ENCODE measurements at regions not wholly inside any gene's neighbourhood (a gene's known extent, or its start where the extent isn't known, plus 50 kb on each side); places are given as distances from the start of the nearest gene placed in this dataset.

GRCh38 chr1:99365141-99365540 is 100.8 kb downstream of the PLPPR4 start:
- WGBS (ENCODE audit: insufficient coverage), result 100% methylated on average over 1 of the region's 6 CpGs
- Mint-ChIP-seq H3K27me3 (ENCODE audit: low read depth in 3 of 3) (peaks cover 0 to under 1% (median 0%) of the 10 kb centered on the region in 3 donors), H3K27ac (no peak overlapping the region), H3K4me3 (no peak overlapping the region), H3K4me1 (peaks cover 12% of the 10 kb centered on the region), H3K36me3 (no peaks in the 10 kb centered on the region), H3K9me3 (peaks cover 2 to 6% (median 4%) of the 10 kb centered on the region in 7 donors)
- Histone ChIP-seq H2AFZ (ENCODE audit: insufficient read depth, low read depth, low read length, poor library complexity, severe bottlenecking) (no peak overlapping the region), H3K27me3 (ENCODE audit: control insufficient read depth in 2 of 2, insufficient read depth in 2 of 2, low read length in 2 of 2) (no peaks in the 10 kb centered on the region), H3K36me3 (replicated peaks in 1 of 2; ENCODE audit: control insufficient read depth in 1 of 2, insufficient read depth in 2 of 2, low read length in 2 of 2) (no peaks in the 10 kb centered on the region), H3K4me2 (replicated peaks; ENCODE audit: extremely low read depth, low read length, poor library complexity, severe bottlenecking) (no peak overlapping the region), H3K9me3 (replicated peaks in 1 of 2; ENCODE audit: control insufficient read depth in 1 of 2, insufficient read depth in 1 of 2, low read length in 2 of 2) (no peaks in the 10 kb centered on the region), H3K9ac (ENCODE audit: insufficient read depth, low read length, poor library complexity, severe bottlenecking) (no peak overlapping the region), H3K4me3 (replicated peaks in 1 of 3; ENCODE audit: low read depth in 2 of 3, low read length in 3 of 3) (no peak overlapping the region), H3K27ac (ENCODE audit: low read depth in 1 of 2, low read length in 2 of 2) (no peak overlapping the region), H3K4me1 (ENCODE audit: control insufficient read depth in 1 of 2, insufficient read depth in 2 of 2, low read length in 2 of 2) (peaks cover 4 to 6% of the 10 kb centered on the region in 2 donors), H4K20me1 (ENCODE audit: insufficient read depth, low read length) (no peaks in the 10 kb centered on the region), H3K79me2 (ENCODE audit: insufficient read depth, low read length) (no peaks in the 10 kb centered on the region)
- no peak for TF ChIP-seq CTCF (IDR thresholded peaks at IDR 0.05)
- DNase-seq, result no peak
- intact Hi-C loops (cut with micrococcal nuclease), result no loop called here

GRCh38 chr1:99365545-99365944 is 101.3 kb downstream of the PLPPR4 start:
- H3K4me3 ChIP-seq (replicated peaks in 1 of 3; ENCODE audit: low read depth in 2 of 3, low read length in 3 of 3), result no peak overlapping the region
- H3K4me2 ChIP-seq (replicated peaks; ENCODE audit: extremely low read depth, low read length, poor library complexity, severe bottlenecking), result no peak overlapping the region
- peaks cover 2 to 6% (median 4%) of the 10 kb centered on the region in 7 donors for H3K9me3 Mint-ChIP-seq
- no peak overlapping the region for H3K27ac Mint-ChIP-seq
- no peaks in the 10 kb centered on the region for H3K9me3 ChIP-seq (replicated peaks in 1 of 2; ENCODE audit: control insufficient read depth in 1 of 2, insufficient read depth in 1 of 2, low read length in 2 of 2)
- H3K27me3 ChIP-seq (ENCODE audit: control insufficient read depth in 2 of 2, insufficient read depth in 2 of 2, low read length in 2 of 2), result no peaks in the 10 kb centered on the region
- no peak overlapping the region for H3K27ac ChIP-seq (ENCODE audit: low read depth in 1 of 2, low read length in 2 of 2)
- WGBS (ENCODE audit: insufficient coverage), result no CpG with 5 or more reads among the region's 1 CpG
- H3K4me1 Mint-ChIP-seq, result peaks cover 16% of the 10 kb centered on the region
- no peak overlapping the region for H2AFZ ChIP-seq (ENCODE audit: insufficient read depth, low read depth, low read length, poor library complexity, severe bottlenecking)
- no peaks in the 10 kb centered on the region for H3K79me2 ChIP-seq (ENCODE audit: insufficient read depth, low read length)
- H3K4me1 ChIP-seq (ENCODE audit: control insufficient read depth in 1 of 2, insufficient read depth in 2 of 2, low read length in 2 of 2), result peaks cover 4 to 6% of the 10 kb centered on the region in 2 donors
- H3K36me3 ChIP-seq (replicated peaks in 1 of 2; ENCODE audit: control insufficient read depth in 1 of 2, insufficient read depth in 2 of 2, low read length in 2 of 2), result no peaks in the 10 kb centered on the region
- no peaks in the 10 kb centered on the region for H3K36me3 Mint-ChIP-seq
- no peaks in the 10 kb centered on the region for H4K20me1 ChIP-seq (ENCODE audit: insufficient read depth, low read length)
- no peak overlapping the region for H3K9ac ChIP-seq (ENCODE audit: insufficient read depth, low read length, poor library complexity, severe bottlenecking)
- TF ChIP-seq CTCF (IDR thresholded peaks at IDR 0.05), result no peak
- H3K27me3 Mint-ChIP-seq (ENCODE audit: low read depth in 3 of 3), result no peaks in the 10 kb centered on the region
- DNase-seq, result no peak
- intact Hi-C loops (cut with micrococcal nuclease), result no loop called here
- H3K4me3 Mint-ChIP-seq, result no peak overlapping the region

Measured in CD14-positive monocyte (primary cell).